Lower leg skin (tissue), 4 donors: ENCODE measurements at regions not wholly inside any gene's neighbourhood (a gene's known extent, or its start where the extent isn't known, plus 50 kb on each side); places are given as distances from the start of the nearest gene placed in this dataset.

ENCODE experiments used
- DNase-seq, 2 donors: peaks; one replicate each; pipeline ENCODE4 v3.0.0-alpha.2; 2019; ENCODE audit warnings: low spot score in 2 of 2
- H3K4me3 ChIP-seq: fragments of 200-600 bp; sonication (generic); 2 replicates; pipeline ENCODE4 v1.5.1; 2017; ENCODE audit warnings: mild to moderate bottlenecking, low read depth; ENCODE audit not compliant: poor library complexity, severe bottlenecking
- POLR2A ChIP-seq, 2 donors: fragments of 450-650 bp; IDR thresholded peaks; one replicate each; pipeline ENCODE4 v1.6.1; 2016 to 2017; ENCODE audit warnings: antibody characterized with exemption in 2 of 2, mild to moderate bottlenecking in 1 of 2, moderate library complexity in 1 of 2
- WGBS, 2 donors: methylation state at CpG; one replicate each; pipeline ENCODE4 v1.1.5; 2018; 5-methylcytosine and 5-hydroxymethylcytosine counted together
- intact Hi-C: fragments of 100-400 bp; cut with DNase I; formaldehyde crosslinking; loops from one replicate; pipeline ENCODE4 v1.15.0; 2023; ENCODE audit warnings: low total_unique reads
- TF ChIP-seq, protein P1 (sequence below), 3 donors: fragments of 450-650 bp; IDR thresholded peaks; one replicate each; pipeline ENCODE4 v1.5.1; 2016; ENCODE audit warnings: antibody characterized with exemption in 3 of 3, mild to moderate bottlenecking in 3 of 3, moderate library complexity in 2 of 3

DNA sequence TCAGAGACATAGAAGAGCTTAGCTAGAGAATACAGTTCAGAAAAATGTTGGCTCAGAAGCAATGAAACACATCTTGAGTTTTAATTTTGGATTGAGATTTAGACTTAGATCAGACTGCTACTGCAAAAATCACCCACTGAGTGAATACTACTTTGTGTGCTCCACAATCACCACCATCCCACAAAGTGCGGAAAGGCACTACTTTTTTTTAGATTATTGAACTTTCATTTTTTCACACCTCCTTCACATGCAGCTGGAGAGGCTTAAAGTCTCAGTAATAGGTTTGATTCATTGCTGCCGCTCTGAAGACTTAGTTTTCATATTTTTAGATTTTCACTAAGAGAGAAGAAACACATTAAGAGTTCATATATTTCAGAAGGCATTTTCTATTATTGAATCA is 289.9 kb upstream of the PRR20A start:
- intact Hi-C loops, result no loop called here
- no peak for DNase-seq
- 85 to 92% methylated on average over 2 of the region's 2 CpGs for WGBS, 2 donors
- no peak overlapping the region for H3K4me3 ChIP-seq
- TF ChIP-seq, protein P1, sequence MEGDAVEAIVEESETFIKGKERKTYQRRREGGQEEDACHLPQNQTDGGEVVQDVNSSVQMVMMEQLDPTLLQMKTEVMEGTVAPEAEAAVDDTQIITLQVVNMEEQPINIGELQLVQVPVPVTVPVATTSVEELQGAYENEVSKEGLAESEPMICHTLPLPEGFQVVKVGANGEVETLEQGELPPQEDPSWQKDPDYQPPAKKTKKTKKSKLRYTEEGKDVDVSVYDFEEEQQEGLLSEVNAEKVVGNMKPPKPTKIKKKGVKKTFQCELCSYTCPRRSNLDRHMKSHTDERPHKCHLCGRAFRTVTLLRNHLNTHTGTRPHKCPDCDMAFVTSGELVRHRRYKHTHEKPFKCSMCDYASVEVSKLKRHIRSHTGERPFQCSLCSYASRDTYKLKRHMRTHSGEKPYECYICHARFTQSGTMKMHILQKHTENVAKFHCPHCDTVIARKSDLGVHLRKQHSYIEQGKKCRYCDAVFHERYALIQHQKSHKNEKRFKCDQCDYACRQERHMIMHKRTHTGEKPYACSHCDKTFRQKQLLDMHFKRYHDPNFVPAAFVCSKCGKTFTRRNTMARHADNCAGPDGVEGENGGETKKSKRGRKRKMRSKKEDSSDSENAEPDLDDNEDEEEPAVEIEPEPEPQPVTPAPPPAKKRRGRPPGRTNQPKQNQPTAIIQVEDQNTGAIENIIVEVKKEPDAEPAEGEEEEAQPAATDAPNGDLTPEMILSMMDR (IDR thresholded peaks at IDR 0.05), result no peak
- TF ChIP-seq POLR2A (IDR thresholded peaks at IDR 0.05), result no peak

DNA sequence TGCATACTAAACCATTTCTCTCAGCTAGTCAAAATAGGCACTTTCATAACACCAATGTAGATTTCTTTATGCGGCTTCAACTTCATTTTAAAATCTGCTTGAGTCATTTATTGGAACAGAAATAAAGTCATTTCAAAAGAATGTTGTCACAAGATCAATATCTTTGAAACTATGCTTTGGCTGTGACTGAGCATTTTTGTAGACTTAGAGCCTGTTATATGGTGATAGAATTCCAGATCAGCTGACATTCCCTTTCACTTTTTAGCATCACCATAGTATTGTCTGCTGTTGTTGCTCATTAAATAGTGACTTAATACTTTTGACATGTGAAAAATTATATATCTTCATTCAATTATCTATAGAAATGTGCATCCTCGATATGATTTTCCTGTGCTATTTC is 279.2 kb upstream of the PRR20A start:
- DNase-seq, result no peak

DNA sequence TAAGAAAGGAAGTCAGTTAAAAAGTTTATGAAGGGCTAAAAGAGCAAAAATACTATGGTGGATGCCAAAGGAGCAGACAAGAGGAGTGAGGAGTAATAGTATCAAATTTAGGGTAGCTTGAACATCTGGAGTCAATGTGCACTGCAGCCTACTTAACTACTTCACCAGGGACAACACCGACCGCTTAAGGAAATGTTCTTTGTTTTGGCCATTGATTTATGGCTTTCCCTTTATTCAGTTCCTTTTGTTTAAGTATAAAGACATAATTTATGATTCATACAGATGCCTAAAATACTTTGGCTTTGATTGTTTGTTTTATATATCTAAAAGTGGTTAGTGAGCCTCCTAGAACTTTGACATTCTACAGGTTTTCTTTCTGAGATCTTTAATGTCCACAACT is 276.3 kb upstream of the PRR20A start:
- no peak overlapping the region for H3K4me3 ChIP-seq
- no peak for TF ChIP-seq POLR2A (IDR thresholded peaks at IDR 0.05)
- DNase-seq, result no peak
- 34 to 35% methylated on average over 2 of the region's 2 CpGs for WGBS, 2 donors
- intact Hi-C loops, result no loop called here

More for the DNA sequence above, 279.2 kb upstream of the PRR20A start:
- TF ChIP-seq POLR2A (IDR thresholded peaks at IDR 0.05), result no peak
- TF ChIP-seq, protein P1 (IDR thresholded peaks at IDR 0.05), result no peak
- intact Hi-C loops, result no loop called here
- WGBS, 2 donors, result 33 to 46% methylated on average over 2 of the region's 2 CpGs
- no peak overlapping the region for H3K4me3 ChIP-seq

DNA sequence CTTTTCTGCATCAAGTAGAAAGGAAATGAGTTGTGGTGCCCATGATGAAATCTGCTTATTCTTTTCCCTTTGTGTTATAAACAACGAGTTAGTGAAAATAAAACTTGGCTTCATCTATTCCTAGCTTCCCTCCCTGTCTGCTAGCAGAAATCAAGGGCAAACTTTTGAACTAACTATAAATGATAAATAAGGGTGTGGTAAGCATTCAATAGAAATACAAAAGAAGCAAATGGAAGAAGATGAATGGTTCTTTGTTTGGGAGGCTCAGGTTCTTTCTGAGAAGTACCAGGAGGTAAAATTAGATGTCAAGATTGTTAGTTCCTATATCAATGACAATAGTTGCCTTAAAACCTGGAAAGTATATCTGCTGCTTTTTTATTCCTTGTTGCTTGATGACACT is 275.3 kb upstream of the PRR20A start:
- intact Hi-C loops, result no loop called here

DNA sequence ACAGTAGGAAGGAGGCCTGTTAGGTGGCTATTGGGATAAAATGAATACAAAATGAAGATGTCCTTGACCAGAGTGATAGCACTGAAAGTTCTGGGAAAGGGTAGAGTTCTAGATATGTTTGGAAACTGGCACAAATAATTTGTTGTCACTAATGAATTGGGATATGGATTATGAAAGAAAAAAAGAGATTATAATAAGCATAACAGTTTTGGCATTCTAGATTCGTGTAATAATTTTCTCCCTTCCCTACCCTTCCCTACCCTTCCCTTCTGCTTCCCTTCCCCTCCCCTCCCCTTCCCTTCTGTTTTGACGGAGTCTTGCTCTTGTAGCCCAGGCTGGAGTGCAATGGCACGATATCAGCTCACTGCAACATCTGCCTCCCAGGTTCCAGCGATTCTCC is 271.0 kb upstream of the PRR20A start:
- no peak overlapping the region for H3K4me3 ChIP-seq
- intact Hi-C loops, result no loop called here
- no peak for DNase-seq
- TF ChIP-seq POLR2A (IDR thresholded peaks at IDR 0.05), result no peak
- TF ChIP-seq, protein P1 (IDR thresholded peaks at IDR 0.05), result no peak
- WGBS, 2 donors, result 93 to 100% methylated on average over 2 to 3 of the region's 4 CpGs

More for the DNA sequence above, 275.3 kb upstream of the PRR20A start:
- TF ChIP-seq POLR2A (IDR thresholded peaks at IDR 0.05), result no peak
- TF ChIP-seq, protein P1 (IDR thresholded peaks at IDR 0.05), result no peak
- 18 to 38% methylated on average over 1 of the region's 1 CpG for WGBS, 2 donors
- DNase-seq, result no peak
- no peak overlapping the region for H3K4me3 ChIP-seq

DNA sequence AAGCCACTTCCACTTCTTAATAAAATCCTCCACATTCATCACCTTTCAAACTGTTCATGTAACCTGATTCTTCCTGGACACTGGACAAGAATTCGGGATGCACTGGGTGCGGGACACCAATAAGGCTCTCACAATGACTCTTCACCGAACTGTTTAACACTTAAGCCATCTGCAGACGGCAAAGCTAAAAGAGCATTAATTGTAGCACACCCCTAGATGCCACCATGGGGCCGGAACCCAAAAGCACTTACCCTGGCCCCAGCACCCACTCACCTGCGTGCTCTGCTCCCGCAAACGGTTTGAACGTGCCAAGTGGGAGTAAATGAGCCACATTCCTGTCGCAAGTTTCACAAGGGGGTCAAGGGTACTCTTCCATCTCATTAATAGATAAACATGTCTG is 254.3 kb upstream of the PRR20A start:
- H3K4me3 ChIP-seq, result no peak overlapping the region
- DNase-seq, result no peak
- TF ChIP-seq, protein P1 (IDR thresholded peaks at IDR 0.05), result no peak
- WGBS, 2 donors, result 93 to 95% methylated on average over 10 of the region's 10 CpGs
- intact Hi-C loops, result no loop called here
